SU-DHL-6 (cell line): ENCODE measurements at regions not wholly inside any gene's neighbourhood (a gene's known extent, or its start where the extent isn't known, plus 50 kb on each side); places are given as distances from the start of the nearest gene placed in this dataset.

Experiments used
- CTCF ChIP-seq: fragments of 200-600 bp; sonication (generic); IDR thresholded peaks from one replicate; pipeline ENCODE4 v1.5.1; 2017; ENCODE audit warnings: antibody characterized with exemption, mild to moderate bottlenecking, low read length, moderate library complexity; ENCODE audit not compliant: insufficient read depth, poor library complexity, severe bottlenecking
- EZH2phosphoT487 ChIP-seq: fragments of 200-600 bp; sonication (generic), shearing (Covaris generic); conservative IDR thresholded peaks from 2 replicates; pipeline ENCODE4 v1.6.1; 2018; ENCODE audit warnings: mild to moderate bottlenecking, antibody characterized with exemption, low read length, moderate library complexity, mixed read lengths

- no peak for TF ChIP-seq CTCF
- TF ChIP-seq EZH2phosphoT487, result no peak
Measured at GRCh38 chr3:105158286-105158685, 208.4 kb upstream of the ALCAM start.
